NCI-H2081 (cell line): ENCODE measurements at regions not wholly inside any gene's neighbourhood (a gene's known extent, or its start where the extent isn't known, plus 50 kb on each side); places are given as distances from the start of the nearest gene placed in this dataset.
"Not testable (repeated sequence)": the region's sequence is repeated elsewhere in the genome, so short reads cannot be mapped to it uniquely, and the experiment has no call there.

Experiments
- DNase-seq, 2 experiments: peaks; one replicate each; lab custom pipeline; 2025; lab: John Stamatoyannopoulos, UW

DNA sequence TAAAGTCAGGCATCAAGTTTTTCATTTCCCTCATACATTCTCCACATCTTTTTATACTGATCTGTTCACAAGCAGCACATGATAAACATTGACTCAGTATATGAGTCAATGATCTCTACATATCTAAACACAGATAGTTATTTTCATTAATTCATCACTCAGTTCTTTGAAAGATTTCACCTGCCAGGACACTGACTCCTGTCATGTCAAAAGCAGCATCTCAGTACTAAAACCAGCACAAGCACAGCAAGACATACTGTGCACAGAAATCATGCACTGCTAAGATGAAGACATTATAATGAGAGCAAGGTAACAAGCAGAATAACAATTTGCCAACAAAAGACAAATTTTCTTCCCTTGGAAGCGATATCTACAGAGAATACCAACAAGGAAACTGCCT lies 206.1 kb upstream of the COX7C start:
- DNase-seq: no peak

DNA sequence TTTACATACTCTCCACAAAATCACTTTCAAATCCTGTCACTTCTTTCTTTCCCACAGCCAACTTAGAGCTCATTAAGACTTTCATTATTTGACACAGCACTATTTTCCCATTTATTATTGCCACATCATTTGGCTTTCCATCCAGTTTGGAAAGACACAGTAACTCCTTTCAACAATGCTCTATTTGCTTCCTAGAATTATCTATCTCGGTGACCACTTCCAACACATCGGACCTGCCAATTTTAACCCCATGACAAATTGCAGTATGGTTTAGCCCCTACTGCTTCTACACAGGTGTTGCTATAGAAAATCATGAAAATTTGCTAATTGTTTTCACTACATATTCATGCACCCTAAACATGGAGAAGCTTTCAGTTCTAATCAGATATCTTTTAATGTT lies 190.6 kb upstream of the COX7C start:
- DNase-seq: no peak

DNA sequence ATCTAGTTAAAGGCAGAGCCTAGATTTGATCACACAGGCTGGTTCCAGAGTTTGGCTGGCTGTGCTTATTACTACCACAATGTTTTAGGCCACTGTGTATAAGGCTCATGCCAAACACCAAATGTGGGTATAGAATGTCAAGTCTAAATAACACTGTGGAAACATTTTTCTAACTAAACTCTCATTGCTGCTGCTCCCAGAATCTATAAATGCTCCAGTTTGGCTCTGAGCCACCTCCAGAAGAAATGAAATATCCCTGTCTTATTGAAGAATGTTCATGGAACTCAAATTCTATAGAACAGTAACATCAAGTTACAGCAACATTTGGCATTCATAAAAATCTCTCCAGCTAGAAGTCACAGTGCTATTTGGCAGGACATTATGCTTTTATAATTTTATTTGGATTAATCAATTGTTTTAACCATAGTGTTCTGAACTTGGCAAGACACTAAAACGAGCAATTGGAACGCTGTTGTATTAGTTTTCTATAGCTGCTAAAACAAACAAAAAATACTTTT lies 178.1 kb upstream of the COX7C start:
- DNase-seq: no peak

DNA sequence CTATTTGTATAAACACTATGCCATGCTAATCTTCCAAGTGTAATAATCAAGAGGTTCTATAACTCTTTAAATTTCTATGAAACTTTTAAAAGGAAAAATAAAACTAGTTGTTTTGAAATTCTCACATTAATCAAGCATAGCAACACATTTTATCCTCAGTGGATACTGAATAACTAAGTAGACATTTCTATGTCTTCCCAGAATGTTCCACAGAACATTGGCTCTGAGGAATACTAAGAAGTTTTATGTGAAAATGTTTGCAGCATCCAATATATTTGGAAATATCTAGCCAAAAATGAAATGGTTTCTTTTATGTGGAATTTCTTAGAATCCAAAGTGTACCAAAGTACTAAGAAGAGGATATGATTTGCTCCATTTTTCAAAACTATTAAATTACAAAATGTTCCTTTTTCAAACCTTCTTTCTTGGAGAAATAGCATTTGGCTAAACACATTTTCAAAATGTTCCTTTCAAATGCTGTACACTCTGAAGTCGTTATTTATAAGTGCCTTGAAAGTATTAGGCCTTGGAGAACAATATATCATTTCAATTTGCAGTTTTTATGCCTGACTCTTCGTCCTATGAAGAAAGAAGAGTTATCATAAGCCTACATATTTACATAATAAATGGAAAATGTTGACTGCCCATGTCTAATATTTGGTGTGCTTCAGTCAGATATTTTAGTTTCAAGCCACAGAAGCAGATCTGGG lies 175.6 kb upstream of the COX7C start:
- no peak for DNase-seq

DNA sequence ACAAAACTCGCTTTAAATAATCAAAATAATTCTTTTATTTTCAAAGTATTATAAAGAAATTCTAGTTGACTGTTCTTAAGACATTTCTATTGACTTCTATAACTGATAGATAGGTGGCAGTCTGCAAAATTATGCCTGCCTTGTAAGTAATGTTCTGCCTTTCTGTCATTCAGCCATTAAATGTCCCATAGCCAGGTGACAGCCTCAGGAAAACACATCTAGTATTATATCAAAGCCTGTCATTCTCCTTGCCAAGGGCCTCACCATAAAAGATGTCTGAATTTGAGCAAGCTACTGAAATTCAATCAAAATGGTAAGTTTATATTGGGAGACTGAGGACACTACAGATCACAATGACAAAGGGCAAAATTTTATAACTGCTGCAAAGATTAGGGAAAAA lies 170.4 kb upstream of the COX7C start:
- no peak for DNase-seq

DNA sequence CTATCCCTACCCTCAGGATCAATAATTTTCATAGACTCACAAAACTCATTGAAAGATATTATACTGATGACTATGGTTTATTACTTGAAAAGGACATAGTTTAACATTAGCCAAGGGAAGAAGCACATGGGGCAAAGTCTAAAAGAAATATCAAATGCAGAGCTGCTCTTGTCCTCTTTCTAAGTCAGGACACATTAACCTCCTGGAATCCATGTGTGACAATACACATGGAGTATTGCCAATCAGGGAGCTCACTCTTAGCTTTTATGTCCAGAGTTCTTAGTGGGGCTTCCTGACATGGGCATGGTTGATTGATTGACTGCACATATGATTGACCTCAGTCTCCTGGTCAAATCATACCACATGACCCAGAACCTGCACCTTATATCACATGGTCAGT lies 165.5 kb upstream of the COX7C start:
- DNase-seq: no peak

DNA sequence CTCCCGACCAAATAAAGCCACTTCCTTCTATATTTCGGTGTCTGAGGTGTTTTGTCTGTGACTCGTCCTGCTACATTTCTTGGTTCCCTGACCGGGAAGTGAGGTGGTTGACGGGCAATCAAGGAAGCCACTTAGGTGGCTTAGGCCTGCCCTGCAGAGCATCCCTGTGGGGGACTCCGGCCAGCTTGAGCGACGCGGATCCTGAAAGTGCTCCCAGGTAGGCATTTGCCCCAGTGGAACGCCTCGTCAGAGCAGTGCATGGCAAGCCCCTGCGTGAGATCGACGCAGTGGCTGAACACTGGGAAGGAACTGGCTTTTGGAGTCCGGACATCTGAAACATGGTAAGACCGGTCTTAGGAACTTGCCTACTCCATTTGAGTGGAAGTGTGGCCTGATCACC lies 157.2 kb upstream of the COX7C start:
- no peak for DNase-seq

DNA sequence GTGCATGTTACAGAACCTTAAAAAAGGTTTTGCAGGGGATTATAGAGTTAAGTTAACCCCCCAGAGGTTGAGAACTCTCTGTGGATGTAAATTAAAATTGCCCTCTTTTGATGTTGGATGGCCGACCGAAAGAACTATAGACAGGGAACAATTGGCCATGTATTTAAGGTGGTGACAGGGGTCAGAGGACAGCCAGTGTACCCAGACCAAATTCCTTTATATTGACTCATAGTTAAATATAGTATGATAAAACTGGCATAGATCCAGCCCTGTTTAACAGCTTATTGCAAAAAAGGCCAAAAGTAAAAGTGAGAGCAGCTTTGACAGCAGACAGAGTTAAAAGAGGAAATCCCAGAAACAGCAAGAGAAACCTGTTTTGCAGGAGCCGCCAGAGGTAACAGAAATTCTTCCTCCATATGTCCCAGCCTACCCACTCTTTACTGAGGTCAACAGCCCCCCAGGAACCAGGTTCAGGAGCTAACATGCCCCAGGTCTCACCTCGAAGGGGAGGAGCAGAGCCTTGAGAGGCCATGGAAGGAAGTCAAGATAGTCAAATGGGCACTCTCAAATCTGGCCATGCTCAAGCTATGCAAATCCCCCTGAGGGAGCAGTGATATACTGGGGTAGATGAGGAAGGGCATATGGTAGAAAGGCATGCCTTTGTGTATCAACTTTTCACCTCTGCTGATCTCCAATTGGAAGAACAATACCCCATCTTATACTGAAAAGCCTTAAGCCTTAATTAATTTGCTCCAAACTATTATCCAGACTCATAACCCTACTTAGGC lies 156.4 kb upstream of the COX7C start:
- DNase-seq: no peak

DNA sequence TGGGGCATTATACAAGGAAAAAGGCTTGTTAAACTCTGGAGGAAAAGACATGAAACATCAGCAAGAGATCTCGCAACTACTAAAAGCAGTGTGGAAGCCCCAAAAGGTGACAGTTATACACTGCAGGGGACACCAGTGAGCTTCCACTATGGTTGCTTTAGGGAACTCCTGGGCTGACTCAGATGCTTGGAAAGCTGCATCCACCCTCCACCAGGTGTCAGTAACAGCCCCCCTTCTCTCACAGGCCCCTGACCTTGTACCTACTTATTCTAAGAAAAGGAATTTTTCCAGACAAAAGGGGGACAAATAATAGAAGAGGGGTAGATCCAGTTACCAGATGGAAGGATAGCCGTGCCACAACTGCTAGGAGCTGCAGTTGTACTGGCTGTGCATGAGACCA lies 154.4 kb upstream of the COX7C start:
- no peak for DNase-seq

DNA sequence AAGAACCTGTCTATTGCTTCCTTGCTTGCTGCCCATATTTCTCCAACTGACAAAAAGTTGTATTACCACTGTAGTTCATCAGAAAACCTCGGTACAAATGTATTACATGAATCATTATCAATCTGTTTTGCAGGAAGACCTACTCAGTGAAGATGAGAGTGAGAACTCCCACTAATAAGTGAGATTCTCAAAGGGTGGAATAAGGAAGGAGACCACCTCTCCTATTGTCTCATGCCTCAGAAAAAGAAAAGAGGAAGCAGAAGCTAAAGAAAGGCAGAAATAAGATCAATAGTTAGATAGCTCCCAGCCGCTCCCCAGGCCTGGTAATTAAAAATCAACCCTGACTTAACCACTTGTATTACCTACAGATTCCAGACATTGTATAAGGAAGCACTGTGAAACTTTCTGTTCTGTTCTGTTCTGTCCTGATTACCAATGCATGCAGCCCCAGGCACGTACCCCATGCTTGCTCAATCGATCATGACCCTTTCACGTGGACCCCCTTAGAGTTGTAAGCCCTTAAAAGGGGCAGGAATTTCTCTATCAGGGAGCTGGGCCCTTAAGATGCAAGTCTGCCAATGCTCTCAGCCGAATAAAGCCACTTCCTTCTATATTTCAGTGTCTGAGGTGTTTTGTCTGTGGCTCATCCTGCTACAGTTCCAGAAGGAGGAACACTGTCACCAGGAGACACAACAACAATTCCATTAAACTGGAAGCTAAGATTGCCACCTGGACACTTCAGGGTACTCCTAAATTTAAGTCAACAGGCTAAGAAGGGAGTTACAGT lies 152.5 kb upstream of the COX7C start:
- no peak for DNase-seq

DNA sequence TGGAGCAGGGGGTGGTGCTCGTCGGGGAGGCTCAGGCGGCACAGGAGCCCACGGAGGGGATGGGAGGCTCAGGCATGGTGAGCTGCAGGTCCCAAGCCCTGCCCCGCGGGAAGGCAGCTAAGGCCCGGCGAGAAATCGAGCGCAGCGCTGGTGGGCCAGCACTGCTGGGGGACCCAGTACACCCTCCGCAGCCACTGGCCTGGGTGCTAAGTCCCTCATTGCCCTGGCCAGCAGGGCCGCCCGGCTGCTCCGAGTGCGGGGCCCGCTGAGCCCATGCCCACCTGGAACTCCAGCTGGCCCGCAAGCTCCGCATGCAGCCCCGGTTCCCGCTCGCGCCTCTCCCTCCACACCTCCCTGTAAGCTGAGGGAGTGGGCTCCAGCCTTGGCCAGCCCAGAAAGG lies 151.0 kb upstream of the COX7C start:
- DNase-seq: not testable (repeated sequence)

DNA sequence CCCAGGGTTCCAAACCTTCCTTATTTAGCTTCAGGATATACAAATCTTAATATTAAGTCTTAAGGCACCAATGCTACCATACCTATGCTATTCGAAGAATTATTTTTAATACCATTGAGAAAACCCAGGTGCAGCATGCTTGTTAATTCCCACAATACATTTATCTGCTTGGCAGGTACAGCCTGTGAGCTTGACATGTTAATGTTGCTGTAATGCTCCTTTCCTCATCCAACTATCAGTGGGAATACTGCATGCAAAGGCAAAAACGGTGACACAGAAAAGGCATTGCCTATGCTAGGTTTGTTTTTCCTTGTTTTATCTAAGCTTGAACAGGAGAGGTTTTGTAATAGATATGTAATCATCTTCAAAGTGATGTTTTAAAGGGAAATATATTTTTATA lies 135.7 kb upstream of the COX7C start:
- no peak for DNase-seq

DNA sequence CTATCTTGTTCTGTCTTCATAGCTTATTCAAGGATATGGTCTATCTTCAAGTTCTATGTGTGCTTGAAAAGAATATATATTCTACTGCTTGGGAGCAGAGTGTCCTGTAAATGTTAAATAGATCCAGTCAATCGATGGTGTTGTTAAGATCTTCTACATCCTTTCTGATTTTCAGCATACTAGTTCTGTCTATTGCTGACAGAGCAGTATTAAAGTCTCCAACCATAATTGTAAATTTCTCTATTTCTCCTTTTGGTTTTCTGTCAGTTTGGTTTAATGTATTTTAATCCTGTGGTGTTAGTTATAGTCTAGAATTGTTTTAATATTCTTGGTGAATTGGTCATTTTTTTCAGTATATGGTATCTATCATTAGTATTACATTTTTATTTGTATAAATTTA lies 124.0 kb upstream of the COX7C start:
- no peak for DNase-seq

DNA sequence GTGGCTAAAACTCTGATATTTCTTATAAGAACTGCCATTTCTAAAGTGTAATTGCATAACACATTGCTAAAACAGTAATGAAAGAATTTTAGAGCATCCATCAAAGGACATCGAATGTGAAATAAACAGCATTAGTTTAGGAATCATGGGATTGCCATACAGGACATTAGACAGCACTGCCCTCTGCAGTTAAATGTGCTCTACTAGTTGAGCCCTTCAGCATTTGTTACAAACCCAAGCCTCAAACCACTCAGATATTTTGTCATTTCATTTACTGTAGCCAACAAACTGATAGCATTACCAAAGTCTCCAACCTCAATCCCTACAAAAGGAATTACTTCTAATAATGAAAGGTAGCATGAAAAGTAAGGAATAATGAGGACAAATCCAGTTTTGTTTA lies 116.8 kb upstream of the COX7C start:
- DNase-seq: no peak

DNA sequence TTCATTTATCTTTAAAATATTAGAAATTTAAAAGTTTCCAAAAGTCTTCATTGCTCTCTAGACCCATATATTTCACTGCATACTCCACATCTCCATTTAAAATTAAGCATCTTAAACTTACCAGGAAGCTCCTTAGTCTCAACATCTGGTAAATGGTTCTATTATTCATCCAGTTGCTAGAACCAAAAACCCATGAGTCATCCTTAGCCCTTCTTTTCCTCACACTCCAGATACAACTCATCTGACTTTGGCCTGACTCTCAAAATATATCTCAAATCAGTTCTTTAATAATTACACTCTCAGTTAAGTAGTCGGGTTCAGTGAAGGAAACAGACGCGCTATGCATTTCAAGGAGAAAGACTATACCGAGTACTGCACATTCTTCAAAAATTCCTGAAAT lies 110.2 kb upstream of the COX7C start:
- DNase-seq: no peak

DNA sequence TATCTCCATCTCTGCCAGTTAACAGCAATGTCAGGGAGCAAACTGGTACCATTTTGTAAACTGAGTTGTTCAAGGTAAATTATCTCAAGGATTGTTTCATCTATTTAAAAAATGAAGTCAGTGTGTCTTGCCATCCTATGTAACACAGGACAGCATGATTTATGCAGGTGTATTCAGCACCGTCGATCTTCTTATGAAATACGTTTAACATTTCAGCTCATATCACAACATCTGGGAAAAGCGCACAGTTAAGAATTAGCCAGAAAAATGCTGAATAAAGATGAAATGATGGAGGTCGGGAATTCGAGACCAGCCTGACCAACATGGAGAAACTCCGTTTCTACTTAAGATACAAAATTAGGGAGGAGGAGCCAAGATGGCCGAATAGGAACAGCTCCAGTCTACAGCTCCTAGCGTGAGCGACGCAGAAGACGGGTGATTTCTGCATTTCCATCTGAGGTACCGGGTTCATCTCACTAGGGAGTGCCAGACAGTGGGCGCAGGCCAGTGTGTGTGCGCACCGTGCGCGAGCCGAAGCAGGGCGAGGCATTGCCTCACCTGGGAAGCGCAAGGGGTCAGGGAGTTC lies 107.3 kb upstream of the COX7C start:
- DNase-seq: not testable (repeated sequence)

DNA sequence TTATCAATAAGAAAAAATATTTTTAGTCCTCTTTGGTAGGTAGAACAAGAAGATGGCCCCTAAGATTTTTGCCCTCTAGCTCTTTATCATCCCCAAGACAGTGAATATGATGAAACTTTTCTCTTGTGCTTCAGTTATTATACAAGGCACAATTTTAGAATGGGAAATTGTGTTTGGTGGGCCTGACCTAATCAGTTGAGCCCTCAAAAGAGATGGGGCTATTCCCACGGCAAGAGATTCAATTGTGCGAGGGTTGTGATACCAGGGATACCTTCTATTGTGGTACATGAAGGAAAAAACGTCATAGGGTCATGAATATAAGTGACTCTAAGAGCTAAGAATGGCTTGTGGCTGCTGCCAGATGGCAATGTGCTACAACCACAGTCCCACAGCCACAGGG lies 94.0 kb upstream of the COX7C start:
- no peak for DNase-seq

DNA sequence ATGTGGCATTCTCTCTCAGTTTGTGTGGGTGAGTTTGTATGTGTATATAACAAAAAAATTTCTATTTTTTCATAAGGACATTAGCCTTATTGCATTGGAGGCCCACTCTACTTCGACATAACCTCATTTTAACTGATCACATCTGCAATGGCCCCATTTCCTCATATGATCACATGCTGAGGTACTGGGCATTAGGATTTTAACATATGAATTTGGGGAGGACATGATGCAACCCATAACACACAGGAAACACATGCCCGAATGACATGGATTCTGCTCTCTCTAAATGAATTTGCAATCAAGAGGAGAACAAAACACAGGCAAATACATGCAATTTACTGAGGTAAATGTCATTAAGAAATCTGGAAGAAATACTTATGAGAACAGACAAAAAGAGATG lies 92.1 kb upstream of the COX7C start:
- DNase-seq: no peak

DNA sequence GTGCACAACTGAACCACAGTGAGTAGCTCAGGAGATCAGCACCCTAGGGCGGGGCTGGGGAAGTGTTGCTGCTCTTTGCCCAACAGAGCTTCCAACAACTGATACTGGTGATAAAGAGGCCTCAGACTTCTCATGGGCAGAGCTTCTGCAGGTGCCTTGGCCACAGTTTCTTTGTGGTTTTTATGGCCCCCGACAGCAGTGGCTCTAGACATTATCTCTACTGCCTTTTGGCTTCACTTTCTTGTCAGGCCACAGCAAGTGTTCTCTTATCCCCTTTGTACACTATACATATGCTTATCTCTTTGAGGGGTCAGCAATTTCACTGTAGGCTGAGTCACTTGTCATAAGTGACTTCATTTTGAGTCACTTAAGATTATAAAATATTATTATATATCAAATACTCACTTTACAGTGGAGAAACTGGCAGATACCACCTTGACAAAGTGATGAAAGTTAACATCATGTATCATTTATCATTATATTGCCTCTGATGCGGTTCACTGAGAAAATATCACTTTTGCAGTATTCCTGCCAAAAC lies 90.9 kb upstream of the COX7C start:
- DNase-seq: no peak

DNA sequence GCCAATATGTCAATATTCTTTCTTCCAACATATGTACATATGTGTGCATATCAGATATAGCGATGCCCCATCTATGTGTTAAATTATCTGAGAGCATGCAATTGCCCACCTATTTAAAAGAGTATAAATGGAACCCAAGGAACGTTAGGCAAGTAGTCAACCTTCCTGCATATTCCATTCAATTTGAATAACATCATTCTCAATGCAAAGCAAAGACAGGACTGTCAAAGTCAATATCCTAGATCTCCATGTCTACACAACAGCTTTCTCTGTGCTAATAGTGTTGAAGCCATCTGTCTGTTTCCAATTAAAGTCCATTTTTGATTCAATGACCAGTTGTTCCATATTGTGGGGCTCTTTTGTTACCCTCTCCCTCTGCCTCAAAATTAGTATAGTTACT lies 85.3 kb upstream of the COX7C start:
- no peak for DNase-seq

DNA sequence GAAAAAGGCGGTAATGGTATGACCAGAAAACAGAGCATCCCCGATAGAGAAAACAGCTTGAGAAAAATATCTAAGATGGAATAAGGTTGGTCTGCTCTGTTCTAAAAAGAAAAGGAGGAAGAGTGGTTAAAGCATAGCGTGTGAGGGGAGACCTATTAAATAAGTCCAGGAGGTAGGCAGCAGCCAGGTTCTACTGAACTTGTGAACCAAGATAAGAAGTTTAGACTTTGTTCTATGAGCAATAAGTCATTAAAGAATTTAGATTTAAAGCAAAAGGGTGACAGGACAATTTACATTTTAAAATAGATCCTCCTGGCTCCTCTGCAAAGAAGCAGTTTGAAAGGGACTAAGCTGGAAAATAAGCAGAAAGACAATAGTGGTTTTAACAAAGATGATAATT lies 81.3 kb upstream of the COX7C start:
- DNase-seq: no peak

DNA sequence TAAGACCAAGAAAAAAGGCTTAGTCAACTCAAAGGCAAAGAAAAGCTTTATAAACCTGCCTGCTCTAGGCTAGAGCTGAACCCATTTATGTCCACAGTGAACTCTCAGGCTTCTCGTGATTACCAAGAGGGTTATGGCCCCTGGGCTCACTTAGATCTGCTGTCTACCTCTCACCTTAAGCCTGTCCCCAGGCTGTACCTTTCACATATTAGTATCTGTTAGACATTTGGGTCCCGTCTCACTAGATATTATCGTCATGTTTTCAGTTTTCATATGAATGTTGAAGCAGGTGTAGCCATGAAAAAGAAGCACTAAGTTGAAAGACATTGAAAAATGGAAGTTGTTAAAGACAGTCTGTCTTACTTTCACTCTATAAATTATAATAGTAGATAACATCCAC lies 75.2 kb upstream of the COX7C start:
- no peak for DNase-seq
